Activated effector memory CD4-positive, alpha-beta T cell treated with Interleukin-2 at 50 U/mL for 16 hours (primary cell): ENCODE measurements at regions not wholly inside any gene's neighbourhood (a gene's known extent, or its start where the extent isn't known, plus 50 kb on each side); places are given as distances from the start of the nearest gene placed in this dataset.
A peak's percentile ranks its signal among the peaks of the same experiment; 100 is the strongest.
"Not testable (repeated sequence)": the region's sequence is repeated elsewhere in the genome, so short reads cannot be mapped to it uniquely, and the experiment has no call there.

Experiments used
- DNase-seq: peaks from one replicate; pipeline ENCODE4 v3.0.0-alpha.2; 2020

- no peak for DNase-seq
Measured at GRCh38 chr3:31188112-31188511, 293.7 kb upstream of the GADL1 start.

GRCh38 chr3:31189330-31189729 lies 294.9 kb upstream of the GADL1 start:
- no peak for DNase-seq

GRCh38 chr3:31189971-31190370 lies 295.5 kb upstream of the GADL1 start:
- DNase-seq, result no peak

GRCh38 chr3:31191354-31191753 lies 296.9 kb upstream of the GADL1 start:
- DNase-seq, result no peak

GRCh38 chr3:31193429-31193828 lies 299.0 kb upstream of the GADL1 start:
- DNase-seq, result no peak

- DNase-seq, result no peak
Measured at GRCh38 chr3:31193871-31194270, 299.4 kb upstream of the GADL1 start.

- DNase-seq, result no peak
Measured at GRCh38 chr3:31196261-31196660, 301.8 kb upstream of the GADL1 start.

- no peak for DNase-seq
Measured at GRCh38 chr3:31196881-31197364, 302.5 kb upstream of the GADL1 start.

GRCh38 chr3:31197941-31198340 lies 303.5 kb upstream of the GADL1 start:
- DNase-seq, result no peak

- no peak for DNase-seq
Measured at GRCh38 chr3:31198890-31199289, 304.4 kb upstream of the GADL1 start.

- DNase-seq, result no peak
Measured at GRCh38 chr3:31203960-31204795, 309.7 kb upstream of the GADL1 start.

- DNase-seq, result not testable (repeated sequence)
Measured at GRCh38 chr3:31204796-31205056, 310.3 kb upstream of the GADL1 start.

- DNase-seq, result no peak
Measured at GRCh38 chr3:31210068-31210645, 315.7 kb upstream of the GADL1 start.

- no peak for DNase-seq
Measured at GRCh38 chr3:31213869-31214486, 318.7 kb upstream of the STT3B start.

GRCh38 chr3:31218082-31218481 lies 314.6 kb upstream of the STT3B start:
- DNase-seq, result no peak

GRCh38 chr3:31219131-31219843 lies 313.4 kb upstream of the STT3B start:
- no peak for DNase-seq

GRCh38 chr3:31220431-31220830 lies 312.3 kb upstream of the STT3B start:
- no peak for DNase-seq

GRCh38 chr3:31223278-31223677 lies 309.4 kb upstream of the STT3B start:
- no peak for DNase-seq

GRCh38 chr3:31224936-31225335 lies 307.8 kb upstream of the STT3B start:
- no peak for DNase-seq

- DNase-seq, result no peak
Measured at GRCh38 chr3:31225923-31226322, 306.8 kb upstream of the STT3B start.

- peak; percentile 39 for DNase-seq
Measured at GRCh38 chr3:31226346-31226745, 306.4 kb upstream of the STT3B start.

GRCh38 chr3:31227131-31227562 lies 305.6 kb upstream of the STT3B start:
- no peak for DNase-seq

- DNase-seq, result no peak
Measured at GRCh38 chr3:31230425-31231223, 302.1 kb upstream of the STT3B start.
